Neural progenitor cell (in vitro differentiated cells): ENCODE measurements at regions not wholly inside any gene's neighbourhood (a gene's known extent, or its start where the extent isn't known, plus 50 kb on each side); places are given as distances from the start of the nearest gene placed in this dataset.

Experiments
- DNase-seq: peaks from one replicate; pipeline ENCODE4 v3.0.0-alpha.2; 2016; ENCODE audit warnings: low spot score
- H2AFZ ChIP-seq: fragments of 200-600 bp; sonication (generic); replicated peaks from 2 replicates; pipeline ENCODE4 v1.6.1; 2016; ENCODE audit warnings: antibody characterized with exemption
- H3F3A ChIP-seq: fragments of 200-600 bp; sonication (generic); 2 replicates; pipeline ENCODE4 v1.6.1; 2016; ENCODE audit warnings: antibody characterized with exemption, low read depth
- H3K27ac ChIP-seq: fragments of 200-600 bp; sonication (generic); 2 replicates; pipeline ENCODE4 v1.5.1; 2016; ENCODE audit warnings: mild to moderate bottlenecking
- H3K27me3 ChIP-seq: fragments of 200-600 bp; sonication (generic); 2 replicates; pipeline ENCODE4 v1.6.1; 2016; ENCODE audit warnings: mild to moderate bottlenecking, moderate library complexity
- H3K36me3 ChIP-seq: fragments of 200-600 bp; sonication (generic); 2 replicates; pipeline ENCODE4 v1.5.1; 2016
- H3K4me1 ChIP-seq: fragments of 200-600 bp; sonication (generic); 2 replicates; pipeline ENCODE4 v1.6.1; 2016; ENCODE audit warnings: mixed run types
- H3K4me2 ChIP-seq: fragments of 200-600 bp; sonication (generic); 2 replicates; pipeline ENCODE4 v1.6.1; 2016
- H3K4me3 ChIP-seq: fragments of 200-600 bp; sonication (generic); 2 replicates; pipeline ENCODE4 v1.5.1; 2016
- H3K79me2 ChIP-seq: fragments of 200-600 bp; sonication (generic); 2 replicates; pipeline ENCODE4 v1.6.1; 2016; ENCODE audit warnings: low read depth
- H3K9ac ChIP-seq: fragments of 200-600 bp; sonication (generic); 2 replicates; pipeline ENCODE4 v1.6.1; 2016
- H3K9me3 ChIP-seq: fragments of 200-600 bp; sonication (generic); 2 replicates; pipeline ENCODE4 v1.5.1; 2016; ENCODE audit warnings: low read depth
- H4K20me1 ChIP-seq: fragments of 200-600 bp; sonication (generic); 2 replicates; pipeline ENCODE4 v1.6.1; 2016; ENCODE audit warnings: low read depth
- H3K27ac Mint-ChIP-seq: 3 replicates; pipeline ENCODE4 v1.8.0; 2021; ENCODE audit warnings: mixed read lengths
- H3K27me3 Mint-ChIP-seq: 2 replicates; pipeline ENCODE4 v1.8.0; 2022; ENCODE audit warnings: low read depth, mild to moderate bottlenecking, inconsistent platforms, moderate library complexity, mixed read lengths; ENCODE audit not compliant: insufficient read depth
- H3K36me3 Mint-ChIP-seq: 3 replicates; pipeline ENCODE4 v1.8.0; 2021; ENCODE audit warnings: mixed read lengths
- H3K4me1 Mint-ChIP-seq: 3 replicates; pipeline ENCODE4 v1.8.0; 2021; ENCODE audit warnings: mixed read lengths
- H3K4me3 Mint-ChIP-seq: 3 replicates; pipeline ENCODE4 v1.8.0; 2021; ENCODE audit warnings: mild to moderate bottlenecking, moderate library complexity, mixed read lengths
- H3K9me3 Mint-ChIP-seq: 3 replicates; pipeline ENCODE4 v1.8.0; 2020; ENCODE audit warnings: mixed read lengths
- EZH2 ChIP-seq: fragments of 200-600 bp; sonication (generic); IDR thresholded peaks from 2 replicates; pipeline ENCODE4 v1.6.1; 2017; ENCODE audit warnings: antibody characterized with exemption, mild to moderate bottlenecking, moderate library complexity
- EZH2phosphoT487 ChIP-seq: fragments of 200-600 bp; sonication (generic); IDR thresholded peaks from 2 replicates; pipeline ENCODE4 v1.6.1; 2017; ENCODE audit warnings: antibody characterized with exemption
- TF ChIP-seq, protein P1 (sequence below): fragments of 200-600 bp; sonication (generic); IDR thresholded peaks from 2 replicates; pipeline ENCODE4 v1.5.1; 2017; ENCODE audit warnings: antibody characterized with exemption, mild to moderate bottlenecking

DNA sequence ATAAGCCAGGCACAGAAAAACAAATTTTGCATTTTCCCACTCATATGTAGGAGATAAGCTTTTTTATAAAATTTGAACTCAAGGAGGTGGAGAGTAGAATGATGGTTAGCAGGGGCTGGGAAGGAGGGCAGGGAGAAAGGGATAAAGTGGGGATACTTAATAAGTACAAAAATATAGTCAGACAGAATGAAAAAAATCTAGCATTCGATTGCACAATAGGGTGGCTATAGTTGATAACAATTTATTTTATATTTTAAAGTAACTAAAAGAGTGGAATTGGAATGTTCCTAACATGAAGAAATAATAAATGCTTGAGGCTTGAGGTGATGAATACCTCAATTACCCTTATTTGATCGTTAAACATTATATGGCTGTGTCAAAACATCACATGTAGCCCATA lies 415.7 kb upstream of the STEAP1 start:
- no peaks in the 10 kb centered on the region for H3K79me2 ChIP-seq
- Mint-ChIP-seq H3K36me3 (no peaks in the 10 kb centered on the region), H3K9me3 (peaks cover 2% of the 10 kb centered on the region), H3K27ac (no peak overlapping the region), H3K27me3 (no peaks in the 10 kb centered on the region), H3K4me3 (no peak overlapping the region), H3K4me1 (peaks cover 7% of the 10 kb centered on the region)
- DNase-seq, result no peak
- H3K4me2 ChIP-seq, result no peak overlapping the region
- H3K27ac ChIP-seq, result no peak overlapping the region
- no peaks in the 10 kb centered on the region for H3K9me3 ChIP-seq
- no peaks in the 10 kb centered on the region for H3K27me3 ChIP-seq
- H2AFZ ChIP-seq, result no peak overlapping the region
- no peak overlapping the region for H3K4me3 ChIP-seq
- H3K4me1 ChIP-seq, result no peaks in the 10 kb centered on the region
- H3F3A ChIP-seq, result no peaks in the 10 kb centered on the region
- TF ChIP-seq, protein P1, sequence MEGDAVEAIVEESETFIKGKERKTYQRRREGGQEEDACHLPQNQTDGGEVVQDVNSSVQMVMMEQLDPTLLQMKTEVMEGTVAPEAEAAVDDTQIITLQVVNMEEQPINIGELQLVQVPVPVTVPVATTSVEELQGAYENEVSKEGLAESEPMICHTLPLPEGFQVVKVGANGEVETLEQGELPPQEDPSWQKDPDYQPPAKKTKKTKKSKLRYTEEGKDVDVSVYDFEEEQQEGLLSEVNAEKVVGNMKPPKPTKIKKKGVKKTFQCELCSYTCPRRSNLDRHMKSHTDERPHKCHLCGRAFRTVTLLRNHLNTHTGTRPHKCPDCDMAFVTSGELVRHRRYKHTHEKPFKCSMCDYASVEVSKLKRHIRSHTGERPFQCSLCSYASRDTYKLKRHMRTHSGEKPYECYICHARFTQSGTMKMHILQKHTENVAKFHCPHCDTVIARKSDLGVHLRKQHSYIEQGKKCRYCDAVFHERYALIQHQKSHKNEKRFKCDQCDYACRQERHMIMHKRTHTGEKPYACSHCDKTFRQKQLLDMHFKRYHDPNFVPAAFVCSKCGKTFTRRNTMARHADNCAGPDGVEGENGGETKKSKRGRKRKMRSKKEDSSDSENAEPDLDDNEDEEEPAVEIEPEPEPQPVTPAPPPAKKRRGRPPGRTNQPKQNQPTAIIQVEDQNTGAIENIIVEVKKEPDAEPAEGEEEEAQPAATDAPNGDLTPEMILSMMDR, result no peak
- no peak for TF ChIP-seq EZH2phosphoT487
- TF ChIP-seq EZH2, result no peak
- no peaks in the 10 kb centered on the region for H4K20me1 ChIP-seq
- no peak overlapping the region for H3K9ac ChIP-seq
- no peaks in the 10 kb centered on the region for H3K36me3 ChIP-seq

DNA sequence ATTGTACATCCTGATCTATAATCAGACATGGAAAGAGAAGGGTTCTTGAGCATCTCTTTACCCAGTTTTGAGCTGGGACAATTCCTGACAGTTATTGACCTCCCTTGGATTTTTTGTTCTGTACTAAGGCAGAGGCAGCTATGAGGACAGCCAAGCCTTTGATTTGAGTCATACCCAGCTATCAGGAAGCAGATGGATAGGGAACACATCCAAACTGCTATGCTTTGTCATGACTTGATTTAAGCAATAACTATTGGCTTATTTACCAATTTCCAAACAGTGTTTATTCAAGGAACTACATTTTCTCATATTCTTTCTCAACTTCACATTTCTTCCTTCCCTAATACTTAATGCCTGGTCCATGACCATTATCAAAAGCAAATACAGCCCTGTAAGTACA lies 396.4 kb upstream of the STEAP1 start:
- no peaks in the 10 kb centered on the region for H3K36me3 ChIP-seq
- no peaks in the 10 kb centered on the region for H3K36me3 Mint-ChIP-seq
- no peak overlapping the region for H3K27ac ChIP-seq

DNA sequence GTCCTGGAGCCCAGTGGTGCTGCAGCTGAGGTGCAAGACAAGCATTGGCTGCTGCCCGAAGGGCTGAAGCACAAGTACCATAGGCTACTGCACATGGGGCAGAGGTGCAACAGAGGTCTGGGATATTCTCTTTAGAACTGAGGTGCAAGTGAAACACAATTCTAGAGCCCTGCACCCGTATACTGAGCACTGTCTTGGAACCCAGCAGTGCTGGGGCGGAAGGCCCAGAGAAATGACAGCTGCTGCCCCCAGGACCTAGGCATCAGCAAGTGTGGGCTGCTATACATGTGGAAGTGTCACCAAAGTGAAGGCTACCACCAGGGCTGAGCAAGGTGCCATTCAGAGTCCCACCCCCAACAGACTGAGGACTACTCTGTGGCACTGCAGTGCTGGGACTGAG lies 393.6 kb upstream of the STEAP1 start:
- no peaks in the 10 kb centered on the region for H3F3A ChIP-seq
- H3K4me3 Mint-ChIP-seq, result no peak overlapping the region
- no peaks in the 10 kb centered on the region for H3K36me3 ChIP-seq
- TF ChIP-seq, protein P1, result no peak
- no peak for TF ChIP-seq EZH2
- TF ChIP-seq EZH2phosphoT487, result no peak
- H3K9ac ChIP-seq, result no peak overlapping the region
- no peaks in the 10 kb centered on the region for H3K9me3 ChIP-seq
- H3K4me1 ChIP-seq, result no peaks in the 10 kb centered on the region
- DNase-seq, result no peak
- H3K27ac ChIP-seq, result no peak overlapping the region
- H2AFZ ChIP-seq, result no peak overlapping the region
- no peaks in the 10 kb centered on the region for H4K20me1 ChIP-seq
- H3K4me3 ChIP-seq, result no peak overlapping the region
- H3K4me1 Mint-ChIP-seq, result no peaks in the 10 kb centered on the region
- no peaks in the 10 kb centered on the region for H3K27me3 Mint-ChIP-seq
- no peaks in the 10 kb centered on the region for H3K36me3 Mint-ChIP-seq
- H3K9me3 Mint-ChIP-seq, result no peaks in the 10 kb centered on the region
- H3K27ac Mint-ChIP-seq, result no peak overlapping the region
- H3K4me2 ChIP-seq, result no peak overlapping the region
- H3K79me2 ChIP-seq, result no peaks in the 10 kb centered on the region
- H3K27me3 ChIP-seq, result no peaks in the 10 kb centered on the region

More for the DNA sequence above, 396.4 kb upstream of the STEAP1 start:
- Mint-ChIP-seq H3K4me1 (no peaks in the 10 kb centered on the region), H3K9me3 (no peaks in the 10 kb centered on the region), H3K27ac (no peak overlapping the region), H3K4me3 (no peak overlapping the region), H3K27me3 (no peaks in the 10 kb centered on the region)
- Histone ChIP-seq H4K20me1 (no peaks in the 10 kb centered on the region), H3K79me2 (no peaks in the 10 kb centered on the region), H3K9me3 (no peaks in the 10 kb centered on the region), H3K4me1 (no peaks in the 10 kb centered on the region), H3F3A (no peaks in the 10 kb centered on the region), H2AFZ (no peak overlapping the region), H3K4me3 (no peak overlapping the region), H3K9ac (no peak overlapping the region), H3K27me3 (no peaks in the 10 kb centered on the region), H3K4me2 (no peak overlapping the region)
- DNase-seq, result no peak
- TF ChIP-seq, protein P1, result no peak
- no peak for TF ChIP-seq EZH2
- no peak for TF ChIP-seq EZH2phosphoT487

DNA sequence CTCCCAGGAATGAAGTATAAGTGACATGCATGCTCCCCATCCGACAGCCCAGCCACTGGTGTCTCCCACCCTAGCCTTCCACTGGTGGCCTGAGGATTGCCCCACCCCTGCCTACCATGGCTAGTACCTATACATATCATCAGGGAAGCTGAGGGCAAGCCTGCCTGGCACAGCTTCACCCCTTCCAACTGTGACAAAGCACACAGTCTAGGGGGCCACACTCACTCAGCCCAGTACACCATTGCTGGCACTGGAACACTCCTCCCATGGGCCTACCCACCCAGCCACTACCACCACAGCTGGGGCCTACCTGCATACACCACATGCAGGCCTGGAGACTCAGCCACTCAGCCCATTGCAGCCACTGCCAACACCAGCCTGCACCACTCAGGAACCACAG lies 393.1 kb upstream of the STEAP1 start:
- Mint-ChIP-seq H3K4me1 (no peaks in the 10 kb centered on the region), H3K4me3 (no peak overlapping the region)
- TF ChIP-seq, protein P1, result no peak
- TF ChIP-seq EZH2phosphoT487 (no peak), EZH2 (no peak)

More for the DNA sequence above, 393.1 kb upstream of the STEAP1 start:
- Mint-ChIP-seq H3K36me3 (no peaks in the 10 kb centered on the region), H3K27me3 (no peaks in the 10 kb centered on the region), H3K27ac (no peak overlapping the region), H3K9me3 (no peaks in the 10 kb centered on the region)
- Histone ChIP-seq H3K9me3 (no peaks in the 10 kb centered on the region), H3K4me1 (no peaks in the 10 kb centered on the region), H3K4me2 (no peak overlapping the region), H3K27ac (no peak overlapping the region), H3K27me3 (no peaks in the 10 kb centered on the region), H3K9ac (no peak overlapping the region), H3K4me3 (no peak overlapping the region), H3K79me2 (no peaks in the 10 kb centered on the region), H2AFZ (no peak overlapping the region), H3F3A (no peaks in the 10 kb centered on the region), H3K36me3 (no peaks in the 10 kb centered on the region), H4K20me1 (no peaks in the 10 kb centered on the region)
- DNase-seq, result no peak
